CD4-positive, alpha-beta T cell treated with Interleukin-10 for 1 hour (primary cell): ENCODE measurements at regions not wholly inside any gene's neighbourhood (a gene's known extent, or its start where the extent isn't known, plus 50 kb on each side); places are given as distances from the start of the nearest gene placed in this dataset.
"Not testable (repeated sequence)": the region's sequence is repeated elsewhere in the genome, so short reads cannot be mapped to it uniquely, and the experiment has no call there.

Source experiments
- DNase-seq: peaks from one replicate; pipeline ENCODE4 v3.0.0-alpha.2; 2020

- DNase-seq = no peak
These were observed 122.8 kb downstream of the ZC4H2 start for GRCh38 chrX:64853424-64853823.

DNA sequence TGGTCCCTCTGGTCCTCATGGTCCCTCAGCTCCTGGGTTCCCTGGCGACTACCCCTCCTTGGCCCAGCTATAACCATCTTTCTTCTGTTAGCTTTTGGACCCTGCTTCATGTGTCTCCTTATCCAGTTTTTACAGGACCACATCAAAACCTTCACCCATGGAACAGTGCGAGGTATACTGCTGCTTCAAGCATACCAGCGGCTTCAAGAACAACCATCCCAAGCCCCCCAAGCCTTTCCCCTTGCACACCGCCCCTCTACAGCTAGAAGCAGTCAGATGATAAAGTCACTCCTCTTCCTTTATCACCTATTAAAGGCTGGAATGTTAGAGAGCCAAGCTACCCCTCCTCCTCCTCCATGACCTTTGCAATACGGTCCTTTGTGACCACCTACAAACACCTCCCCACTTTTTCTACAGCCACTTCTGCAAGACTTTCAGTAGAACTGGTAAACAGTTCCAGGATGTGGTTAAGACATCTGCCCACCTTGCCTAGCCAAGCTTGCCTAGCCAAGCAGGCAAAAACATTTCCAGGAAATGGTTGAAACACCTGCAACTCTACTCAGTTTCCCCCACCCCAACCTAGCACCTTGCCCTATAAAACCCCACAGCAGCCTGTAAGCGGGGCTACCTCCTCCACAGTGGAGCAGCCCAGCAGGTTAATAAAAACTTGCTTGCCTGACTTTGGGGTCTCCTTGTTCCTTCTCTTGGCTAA, 125.7 kb downstream of the ZC4H2 start:
- DNase-seq = peak; percentile 2

DNA sequence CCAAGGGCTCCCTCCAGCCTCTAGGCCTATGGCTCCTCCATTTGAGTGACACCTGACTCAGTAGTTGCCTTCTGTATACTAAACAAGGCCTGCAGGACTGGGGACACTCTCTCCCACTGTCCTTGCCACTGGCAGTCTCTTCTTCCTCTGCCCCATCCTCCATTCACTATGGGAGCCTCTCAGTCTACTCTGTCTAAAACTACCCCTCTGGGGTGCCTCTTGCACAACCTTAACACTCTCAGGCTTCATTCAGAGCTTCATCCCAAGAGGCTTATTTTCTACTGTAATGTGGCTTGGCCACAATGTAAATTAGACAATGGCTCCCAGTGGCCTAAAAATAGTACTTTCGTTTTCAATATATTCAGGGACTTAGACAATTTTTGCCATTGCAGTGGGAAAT, 133.0 kb downstream of the ZC4H2 start:
- DNase-seq = no peak

- peak; percentile 10 for DNase-seq
These were observed 133.8 kb downstream of the ZC4H2 start for GRCh38 chrX:64842492-64842891.

GRCh38 chrX:64805683-64806082, 170.6 kb downstream of the ZC4H2 start:
- no peak for DNase-seq

- DNase-seq = no peak
These were observed 183.5 kb downstream of the ZC4H2 start for GRCh38 chrX:64792598-64793337.

DNA sequence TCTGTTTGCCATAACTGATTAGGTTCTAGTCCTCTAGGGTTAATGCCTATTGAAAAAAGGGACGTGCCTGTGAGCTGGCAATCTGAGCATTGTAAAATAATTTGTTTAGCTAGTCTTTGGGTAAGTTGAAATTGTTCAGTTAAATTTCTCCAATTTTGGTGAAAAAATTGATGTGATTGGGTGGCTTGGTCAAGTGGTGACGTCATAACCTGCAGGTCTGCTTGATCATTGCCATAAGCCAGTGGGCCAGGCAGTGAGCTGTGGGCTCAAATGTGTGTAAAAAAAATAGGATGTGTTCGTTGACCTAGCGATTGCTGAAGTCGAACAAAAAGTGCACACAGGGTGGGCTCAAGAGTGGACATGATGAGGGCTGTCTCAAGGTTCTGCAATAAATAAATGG, 193.3 kb downstream of the ZC4H2 start:
- no peak for DNase-seq

- no peak for DNase-seq
These were observed 218.2 kb downstream of the ZC4H2 start for GRCh38 chrX:64758047-64758446.

- DNase-seq = no peak
These were observed 236.4 kb downstream of the ZC4H2 start for GRCh38 chrX:64739792-64740378.

GRCh38 chrX:64698317-64698716, 277.9 kb downstream of the ZC4H2 start:
- no peak for DNase-seq

- not testable (repeated sequence) for DNase-seq
These were observed 280.9 kb downstream of the ZC4H2 start for GRCh38 chrX:64695372-64695771.

DNA sequence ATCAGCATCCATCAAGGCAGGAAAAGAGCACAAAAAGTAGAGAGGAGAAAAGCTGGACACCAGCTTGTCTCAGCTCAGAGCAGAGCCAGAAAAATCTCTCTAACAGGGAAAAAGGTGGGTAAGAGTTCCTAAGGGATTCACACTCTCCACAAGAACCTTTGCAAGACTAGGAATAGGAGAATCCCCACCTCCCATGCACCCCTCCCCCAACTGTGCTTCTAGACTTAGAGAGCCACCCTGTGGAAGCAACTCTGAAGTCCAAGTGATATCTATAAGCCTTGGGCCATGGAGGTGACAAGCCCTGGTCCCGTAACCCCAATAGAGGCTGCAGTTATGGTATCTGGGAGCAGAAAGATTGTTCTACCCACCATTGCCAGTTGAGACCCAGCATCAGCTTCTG, 267.6 kb upstream of the MTMR8 start:
- no peak for DNase-seq

GRCh38 chrX:64657229-64657628, 262.0 kb upstream of the MTMR8 start:
- not testable (repeated sequence) for DNase-seq

GRCh38 chrX:64642482-64642881, 247.2 kb upstream of the MTMR8 start:
- DNase-seq = peak; percentile 0
